NOMO-1 (cell line): ENCODE measurements at regions not wholly inside any gene's neighbourhood (a gene's known extent, or its start where the extent isn't known, plus 50 kb on each side); places are given as distances from the start of the nearest gene placed in this dataset.
"Not testable (repeated sequence)": the region's sequence is repeated elsewhere in the genome, so short reads cannot be mapped to it uniquely, and the experiment has no call there.

ENCODE experiments used
- DNase-seq, 2 experiments: peaks; one replicate each; lab custom pipeline; 2025; ENCODE audit not compliant: unreplicated experiment in 2 of 2; lab: John Stamatoyannopoulos, UW

- DNase-seq: no peak
These were observed 94.6 kb downstream of the APOB start for GRCh38 chr2:20949256-20949655.

GRCh38 chr2:20946468-20946867, 97.4 kb downstream of the APOB start:
- DNase-seq: no peak

GRCh38 chr2:20943721-20944120, 100.2 kb downstream of the APOB start:
- not testable (repeated sequence) for DNase-seq

- DNase-seq: no peak
These were observed 101.2 kb downstream of the APOB start for GRCh38 chr2:20942646-20943125.

GRCh38 chr2:20940856-20941255, 103.0 kb downstream of the APOB start:
- DNase-seq: no peak

- DNase-seq: no peak
These were observed 103.7 kb downstream of the APOB start for GRCh38 chr2:20939931-20940795.

GRCh38 chr2:20937353-20937752, 106.5 kb downstream of the APOB start:
- no peak for DNase-seq

- no peak for DNase-seq
These were observed 108.6 kb downstream of the APOB start for GRCh38 chr2:20935168-20935775.

GRCh38 chr2:20934236-20934635, 109.6 kb downstream of the APOB start:
- no peak for DNase-seq

- DNase-seq: no peak
These were observed 110.2 kb downstream of the APOB start for GRCh38 chr2:20933714-20934113.

- no peak for DNase-seq
These were observed 108.4 kb upstream of the LDAH start for GRCh38 chr2:20931346-20931745.

GRCh38 chr2:20930928-20931327, 108.0 kb upstream of the LDAH start:
- DNase-seq: no peak

GRCh38 chr2:20929721-20930120, 106.8 kb upstream of the LDAH start:
- DNase-seq: no peak

- DNase-seq: no peak
These were observed 105.7 kb upstream of the LDAH start for GRCh38 chr2:20928617-20929016.

- no peak for DNase-seq
These were observed 102.5 kb upstream of the LDAH start for GRCh38 chr2:20925265-20925889.

GRCh38 chr2:20919297-20919800, 96.4 kb upstream of the LDAH start:
- no peak for DNase-seq

- no peak for DNase-seq
These were observed 95.0 kb upstream of the LDAH start for GRCh38 chr2:20917719-20918572.

- no peak for DNase-seq
These were observed 94.4 kb upstream of the LDAH start for GRCh38 chr2:20917287-20917660.

- no peak for DNase-seq
These were observed 93.8 kb upstream of the LDAH start for GRCh38 chr2:20916604-20917286.

- no peak for DNase-seq
These were observed 92.4 kb upstream of the LDAH start for GRCh38 chr2:20915271-20915670.
